HEK293 (cell line): ENCODE measurements at regions not wholly inside any gene's neighbourhood (a gene's known extent, or its start where the extent isn't known, plus 50 kb on each side); places are given as distances from the start of the nearest gene placed in this dataset.

Experiments used
- CTCF ChIA-PET: fragments of 350-600 bp; formaldehyde crosslinking; extraction: SDS; loops from one replicate; lab custom pipeline; 2021; ENCODE audit warnings: antibody characterized with exemption; lab: Yijun Ruan, JAX
- POLR2A ChIA-PET: fragments of 300-600 bp; formaldehyde crosslinking; extraction: SDS; loops from one replicate; lab custom pipeline; 2020; ENCODE audit warnings: antibody characterized with exemption, inconsistent platforms; lab: Yijun Ruan, JAX
- H3K27ac ChIP-seq: fragments of 200-500 bp; sonication (Bioruptor generic); 2 replicates; pipeline ENCODE4 v1.5.1; 2014; ENCODE audit warnings: low read depth, low read length, control low read depth, inconsistent platforms; ENCODE audit errors: extremely low read depth
- H3K36me3 ChIP-seq, 2 experiments: fragments of 200-500 bp in 1 of 2; sonication (Bioruptor generic) in 1 of 2; 1 replicate in 1 of 2; 2 replicates in 1 of 2; pipeline ENCODE4 v1.5.1; 2014 to 2017; ENCODE audit warnings: inconsistent platforms in 2 of 2, low read length in 2 of 2; ENCODE audit not compliant: control insufficient read depth in 2 of 2, insufficient read depth in 1 of 2
- H3K4me1 ChIP-seq: fragments of 200-500 bp; sonication (Bioruptor generic); 2 replicates; pipeline ENCODE4 v1.5.1; 2014; ENCODE audit warnings: mild to moderate bottlenecking, low read length, inconsistent platforms; ENCODE audit not compliant: control insufficient read depth, insufficient read depth
- H3K4me3 ChIP-seq: 2 replicates; pipeline ENCODE4 v1.5.1; 2011; ENCODE audit warnings: low read depth, mild to moderate bottlenecking, control low read depth, low read length, moderate library complexity
- H3K9me3 ChIP-seq: fragments of 200-500 bp; sonication (Bioruptor generic); 2 replicates; pipeline ENCODE4 v1.5.1; 2014; ENCODE audit warnings: low read depth, low read length, inconsistent platforms; ENCODE audit not compliant: control insufficient read depth, insufficient read depth
- KLF1 ChIP-seq: fragments of 450-650 bp; formaldehyde crosslinking; IDR thresholded peaks from 2 replicates; pipeline ENCODE4 v1.5.1; 2016; ENCODE audit warnings: missing biosample characterization, missing genetic modification characterization
- SCRT1 ChIP-seq: fragments of 450-650 bp; formaldehyde crosslinking; IDR thresholded peaks from 2 replicates; pipeline ENCODE4 v1.5.1; 2016; ENCODE audit warnings: missing biosample characterization, missing genetic modification characterization, borderline replicate concordance
- ZBTB17 ChIP-seq: fragments of 450-650 bp; formaldehyde crosslinking; IDR thresholded peaks from 2 replicates; pipeline ENCODE4 v1.5.1; 2016; ENCODE audit warnings: missing biosample characterization, missing genetic modification characterization
- ZNF133 ChIP-seq: fragments of 450-650 bp; formaldehyde crosslinking; IDR thresholded peaks from 2 replicates; pipeline ENCODE4 v1.5.1; 2016; ENCODE audit warnings: missing biosample characterization, missing genetic modification characterization
- ZNF23 ChIP-seq: fragments of 450-650 bp; formaldehyde crosslinking; IDR thresholded peaks from 2 replicates; pipeline ENCODE4 v1.5.1; 2016; ENCODE audit warnings: missing biosample characterization, missing genetic modification characterization, borderline replicate concordance
- ZNF416 ChIP-seq: fragments of 450-650 bp; formaldehyde crosslinking; IDR thresholded peaks from 2 replicates; pipeline ENCODE4 v1.5.1; 2016; ENCODE audit warnings: missing biosample characterization, missing genetic modification characterization
- ZNF521 ChIP-seq: fragments of 450-650 bp; formaldehyde crosslinking; IDR thresholded peaks from 2 replicates; pipeline ENCODE4 v1.5.1; 2017; ENCODE audit warnings: missing biosample characterization, mild to moderate bottlenecking, missing genetic modification characterization
- ZNF626 ChIP-seq: fragments of 450-650 bp; sonication (Bioruptor Pico); formaldehyde crosslinking; IDR thresholded peaks from 2 replicates; pipeline ENCODE4 v1.5.1; 2018; ENCODE audit warnings: missing biosample characterization, missing genetic modification characterization, inconsistent platforms
- ZNF654 ChIP-seq: fragments of 450-650 bp; formaldehyde crosslinking; IDR thresholded peaks from 2 replicates; pipeline ENCODE4 v1.5.1; 2016; ENCODE audit warnings: low read depth, missing biosample characterization, missing genetic modification characterization
- ZNF837 ChIP-seq: fragments of 450-650 bp; formaldehyde crosslinking; IDR thresholded peaks from 2 replicates; pipeline ENCODE4 v1.5.1; 2016; ENCODE audit warnings: missing biosample characterization, missing genetic modification characterization
- ZNF843 ChIP-seq: fragments of 450-650 bp; formaldehyde crosslinking; IDR thresholded peaks from 2 replicates; pipeline ENCODE4 v1.5.1; 2016; ENCODE audit warnings: missing biosample characterization, missing genetic modification characterization
- ZXDB ChIP-seq: fragments of 450-650 bp; formaldehyde crosslinking; IDR thresholded peaks from 2 replicates; pipeline ENCODE4 v1.5.1; 2016; ENCODE audit warnings: missing biosample characterization, missing genetic modification characterization
- TF ChIP-seq, protein P1 (sequence below): fragments of 450-650 bp; formaldehyde crosslinking; IDR thresholded peaks from 2 replicates; pipeline ENCODE4 v1.5.1; 2016; ENCODE audit warnings: missing biosample characterization, missing genetic modification characterization
- TF ChIP-seq, protein P2 (sequence below): IDR thresholded peaks from 2 replicates; pipeline ENCODE4 v1.6.1; 2011; ENCODE audit warnings: mild to moderate bottlenecking, low read depth, low read length, borderline replicate concordance
- TF ChIP-seq, protein P3 (sequence below): fragments of 450-650 bp; formaldehyde crosslinking; IDR thresholded peaks from 2 replicates; pipeline ENCODE4 v1.5.1; 2017; ENCODE audit warnings: missing biosample characterization, missing genetic modification characterization
- TF ChIP-seq, protein P4 (sequence below): fragments of 450-650 bp; formaldehyde crosslinking; IDR thresholded peaks from 2 replicates; pipeline ENCODE4 v1.5.1; 2016; ENCODE audit warnings: missing biosample characterization, missing genetic modification characterization
- TF ChIP-seq, protein P5 (sequence below): fragments of 450-650 bp; formaldehyde crosslinking; IDR thresholded peaks from 2 replicates; pipeline ENCODE4 v1.5.1; 2016; ENCODE audit warnings: missing biosample characterization, missing genetic modification characterization

DNA sequence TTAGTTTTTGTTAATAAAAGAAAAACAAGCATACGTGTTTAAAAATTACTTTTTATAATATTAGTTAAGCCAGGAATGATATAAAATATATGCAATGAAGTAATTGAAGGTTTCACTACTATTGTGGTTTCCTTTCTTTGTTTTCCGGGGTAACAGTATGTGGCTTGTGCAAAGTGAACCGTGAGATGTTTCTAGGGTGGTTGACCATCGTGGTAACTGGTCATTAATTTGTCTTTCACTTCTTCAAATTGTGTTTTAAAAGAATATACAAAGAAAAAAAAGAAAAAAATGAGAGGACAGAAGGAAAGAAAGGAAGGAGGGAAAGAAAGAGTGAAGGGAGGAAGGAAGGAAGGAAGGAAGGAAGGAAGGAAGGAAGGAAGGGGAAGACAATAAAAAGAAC is 330.1 kb upstream of the CPXCR1 start:
- TF ChIP-seq, protein P1, sequence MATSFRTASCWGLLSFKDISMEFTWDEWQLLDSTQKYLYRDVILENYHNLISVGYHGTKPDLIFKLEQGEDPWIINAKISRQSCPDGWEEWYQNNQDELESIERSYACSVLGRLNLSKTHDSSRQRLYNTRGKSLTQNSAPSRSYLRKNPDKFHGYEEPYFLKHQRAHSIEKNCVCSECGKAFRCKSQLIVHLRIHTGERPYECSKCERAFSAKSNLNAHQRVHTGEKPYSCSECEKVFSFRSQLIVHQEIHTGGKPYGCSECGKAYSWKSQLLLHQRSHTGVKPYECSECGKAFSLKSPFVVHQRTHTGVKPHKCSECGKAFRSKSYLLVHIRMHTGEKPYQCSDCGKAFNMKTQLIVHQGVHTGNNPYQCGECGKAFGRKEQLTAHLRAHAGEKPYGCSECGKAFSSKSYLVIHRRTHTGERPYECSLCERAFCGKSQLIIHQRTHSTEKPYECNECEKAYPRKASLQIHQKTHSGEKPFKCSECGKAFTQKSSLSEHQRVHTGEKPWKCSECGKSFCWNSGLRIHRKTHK (tag by site-specific recombination) = no peak
- TF ChIP-seq KLF1 (tag by site-specific recombination) (no peak), ZNF837 (tag by site-specific recombination) (no peak), ZNF626 (tag by site-specific recombination) (no peak), ZNF521 (tag by site-specific recombination) (no peak), ZNF843 (tag by site-specific recombination) (no peak), ZNF23 (tag by site-specific recombination) (no peak), ZXDB (tag by site-specific recombination) (no peak), ZNF416 (tag by site-specific recombination) (no peak), ZNF133 (tag by site-specific recombination) (no peak), ZBTB17 (tag by site-specific recombination) (no peak)
- TF ChIP-seq, protein P2, sequence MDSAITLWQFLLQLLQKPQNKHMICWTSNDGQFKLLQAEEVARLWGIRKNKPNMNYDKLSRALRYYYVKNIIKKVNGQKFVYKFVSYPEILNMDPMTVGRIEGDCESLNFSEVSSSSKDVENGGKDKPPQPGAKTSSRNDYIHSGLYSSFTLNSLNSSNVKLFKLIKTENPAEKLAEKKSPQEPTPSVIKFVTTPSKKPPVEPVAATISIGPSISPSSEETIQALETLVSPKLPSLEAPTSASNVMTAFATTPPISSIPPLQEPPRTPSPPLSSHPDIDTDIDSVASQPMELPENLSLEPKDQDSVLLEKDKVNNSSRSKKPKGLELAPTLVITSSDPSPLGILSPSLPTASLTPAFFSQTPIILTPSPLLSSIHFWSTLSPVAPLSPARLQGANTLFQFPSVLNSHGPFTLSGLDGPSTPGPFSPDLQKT = no peak
- TF ChIP-seq, protein P3, sequence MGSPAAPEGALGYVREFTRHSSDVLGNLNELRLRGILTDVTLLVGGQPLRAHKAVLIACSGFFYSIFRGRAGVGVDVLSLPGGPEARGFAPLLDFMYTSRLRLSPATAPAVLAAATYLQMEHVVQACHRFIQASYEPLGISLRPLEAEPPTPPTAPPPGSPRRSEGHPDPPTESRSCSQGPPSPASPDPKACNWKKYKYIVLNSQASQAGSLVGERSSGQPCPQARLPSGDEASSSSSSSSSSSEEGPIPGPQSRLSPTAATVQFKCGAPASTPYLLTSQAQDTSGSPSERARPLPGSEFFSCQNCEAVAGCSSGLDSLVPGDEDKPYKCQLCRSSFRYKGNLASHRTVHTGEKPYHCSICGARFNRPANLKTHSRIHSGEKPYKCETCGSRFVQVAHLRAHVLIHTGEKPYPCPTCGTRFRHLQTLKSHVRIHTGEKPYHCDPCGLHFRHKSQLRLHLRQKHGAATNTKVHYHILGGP (tag by site-specific recombination) = no peak
- TF ChIP-seq, protein P4, sequence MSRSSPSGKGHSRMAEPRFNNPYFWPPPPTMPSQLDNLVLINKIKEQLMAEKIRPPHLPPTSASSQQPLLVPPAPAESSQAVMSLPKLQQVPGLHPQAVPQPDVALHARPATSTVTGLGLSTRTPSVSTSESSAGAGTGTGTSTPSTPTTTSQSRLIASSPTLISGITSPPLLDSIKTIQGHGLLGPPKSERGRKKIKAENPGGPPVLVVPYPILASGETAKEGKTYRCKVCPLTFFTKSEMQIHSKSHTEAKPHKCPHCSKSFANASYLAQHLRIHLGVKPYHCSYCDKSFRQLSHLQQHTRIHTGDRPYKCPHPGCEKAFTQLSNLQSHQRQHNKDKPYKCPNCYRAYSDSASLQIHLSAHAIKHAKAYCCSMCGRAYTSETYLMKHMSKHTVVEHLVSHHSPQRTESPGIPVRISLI (tag by site-specific recombination) = no peak
- ChIA-PET CTCF (no interaction called here), POLR2A (no interaction called here)
- Histone ChIP-seq H3K27ac (no peak overlapping the region), H3K36me3 (no peaks in the 10 kb centered on the region), H3K9me3 (peaks cover 2% of the 10 kb centered on the region; the same call in 1 of the 2 replicates), H3K4me1 (no peaks in the 10 kb centered on the region), H3K4me3 (no peak overlapping the region)

DNA sequence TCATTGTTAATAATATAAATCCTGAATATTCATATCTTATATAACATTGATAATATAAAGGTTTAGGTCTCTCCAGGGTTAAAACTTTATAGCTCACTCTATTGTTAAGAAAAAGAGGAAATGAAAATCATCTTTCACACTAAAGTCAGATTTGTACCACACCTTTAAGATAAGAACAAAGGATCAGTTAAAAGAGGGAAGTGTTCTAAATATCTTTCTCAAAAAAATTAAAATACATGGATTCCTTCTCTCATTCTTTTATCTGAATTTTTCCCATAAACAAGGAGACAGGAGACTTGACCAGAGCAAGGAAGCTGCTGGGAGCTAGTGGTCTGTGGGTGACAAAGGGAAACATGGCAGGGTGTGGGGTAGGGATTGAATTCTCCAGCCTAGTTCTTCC is 323.0 kb upstream of the CPXCR1 start:
- H3K27ac ChIP-seq = no peak overlapping the region
- POLR2A ChIA-PET = no interaction called here
- H3K9me3 ChIP-seq = peaks cover 2% of the 10 kb centered on the region; the same call in 1 of the 2 replicates
- H3K4me3 ChIP-seq = no peak overlapping the region
- TF ChIP-seq ZNF654 (tag by site-specific recombination) = no peak
- TF ChIP-seq, protein P5, sequence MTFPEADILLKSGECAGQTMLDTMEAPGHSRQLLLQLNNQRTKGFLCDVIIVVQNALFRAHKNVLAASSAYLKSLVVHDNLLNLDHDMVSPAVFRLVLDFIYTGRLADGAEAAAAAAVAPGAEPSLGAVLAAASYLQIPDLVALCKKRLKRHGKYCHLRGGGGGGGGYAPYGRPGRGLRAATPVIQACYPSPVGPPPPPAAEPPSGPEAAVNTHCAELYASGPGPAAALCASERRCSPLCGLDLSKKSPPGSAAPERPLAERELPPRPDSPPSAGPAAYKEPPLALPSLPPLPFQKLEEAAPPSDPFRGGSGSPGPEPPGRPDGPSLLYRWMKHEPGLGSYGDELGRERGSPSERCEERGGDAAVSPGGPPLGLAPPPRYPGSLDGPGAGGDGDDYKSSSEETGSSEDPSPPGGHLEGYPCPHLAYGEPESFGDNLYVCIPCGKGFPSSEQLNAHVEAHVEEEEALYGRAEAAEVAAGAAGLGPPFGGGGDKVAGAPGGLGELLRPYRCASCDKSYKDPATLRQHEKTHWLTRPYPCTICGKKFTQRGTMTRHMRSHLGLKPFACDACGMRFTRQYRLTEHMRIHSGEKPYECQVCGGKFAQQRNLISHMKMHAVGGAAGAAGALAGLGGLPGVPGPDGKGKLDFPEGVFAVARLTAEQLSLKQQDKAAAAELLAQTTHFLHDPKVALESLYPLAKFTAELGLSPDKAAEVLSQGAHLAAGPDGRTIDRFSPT (tag by site-specific recombination) = no peak
- TF ChIP-seq SCRT1 (tag by site-specific recombination) = no peak
- TF ChIP-seq, all 188 proteins: peak for 0
- Histone ChIP-seq H3K4me1 (no peaks in the 10 kb centered on the region), H3K36me3 (no peaks in the 10 kb centered on the region; a peak in 1 of 3 replicates)
- CTCF ChIA-PET = no interaction called here
